H9 (cell line): ENCODE measurements at regions not wholly inside any gene's neighbourhood (a gene's known extent, or its start where the extent isn't known, plus 50 kb on each side); places are given as distances from the start of the nearest gene placed in this dataset.

Experiments
- DNase-seq: peaks from one replicate; pipeline ENCODE4 v3.0.0-alpha.2; 2017
- H2AFZ ChIP-seq: one replicate; pipeline ENCODE4 v1.6.1; 2013; ENCODE audit warnings: mild to moderate bottlenecking, low read length, control low read depth, moderate library complexity
- H2AK5ac ChIP-seq: 2 replicates; pipeline ENCODE4 v1.6.1; 2013; ENCODE audit warnings: low read length, control low read depth, mixed read lengths; ENCODE audit not compliant: insufficient read length
- H2BK120ac ChIP-seq: one replicate; pipeline ENCODE4 v1.6.1; 2013; ENCODE audit warnings: low read depth, mild to moderate bottlenecking, low read length, control low read depth, inconsistent platforms; ENCODE audit not compliant: poor library complexity, severe bottlenecking
- H2BK12ac ChIP-seq: 2 replicates; pipeline ENCODE4 v1.6.1; 2013; ENCODE audit warnings: low read length, control low read depth, mixed read lengths, low read depth; ENCODE audit not compliant: insufficient read length
- H2BK15ac ChIP-seq: 2 replicates; pipeline ENCODE4 v1.6.1; 2013; ENCODE audit warnings: low read depth, low read length, control low read depth
- H2BK20ac ChIP-seq: one replicate; pipeline ENCODE4 v1.6.1; 2013; ENCODE audit warnings: low read depth, mild to moderate bottlenecking, low read length, control low read depth, inconsistent platforms; ENCODE audit not compliant: poor library complexity, severe bottlenecking
- H2BK5ac ChIP-seq: 2 replicates; pipeline ENCODE4 v1.6.1; 2013; ENCODE audit warnings: low read length, control low read depth, mixed read lengths; ENCODE audit not compliant: insufficient read length
- H3K14ac ChIP-seq: 2 replicates; pipeline ENCODE4 v1.6.1; 2013; ENCODE audit warnings: low read length, control low read depth; ENCODE audit not compliant: insufficient read depth
- H3K18ac ChIP-seq: 2 replicates; pipeline ENCODE4 v1.6.1; 2013; ENCODE audit warnings: low read depth, mild to moderate bottlenecking, mixed read lengths, low read length, control low read depth; ENCODE audit not compliant: insufficient read length
- H3K23ac ChIP-seq: 2 replicates; pipeline ENCODE4 v1.6.1; 2013; ENCODE audit warnings: low read length, control low read depth, mixed read lengths, low read depth; ENCODE audit not compliant: insufficient read length
- H3K23me2 ChIP-seq: 2 replicates; pipeline ENCODE4 v1.6.1; 2013; ENCODE audit warnings: low read depth, mild to moderate bottlenecking, mixed read lengths, low read length, control low read depth; ENCODE audit not compliant: insufficient read length, poor library complexity, severe bottlenecking
- H3K27ac ChIP-seq: 2 replicates; pipeline ENCODE4 v1.5.1; 2013; ENCODE audit warnings: low read length, control low read depth, mixed read lengths, low read depth; ENCODE audit not compliant: insufficient read length
- H3K27me3 ChIP-seq: 2 replicates; pipeline ENCODE4 v1.6.1; 2013; ENCODE audit warnings: low read length, control low read depth, inconsistent platforms; ENCODE audit not compliant: insufficient read depth
- H3K4ac ChIP-seq: 2 replicates; pipeline ENCODE4 v1.6.1; 2013; ENCODE audit warnings: low read depth, mild to moderate bottlenecking, control low read depth, inconsistent platforms, low read length, moderate library complexity
- H3K4me1 ChIP-seq: 2 replicates; pipeline ENCODE4 v1.6.1; 2013; ENCODE audit warnings: low read length, control low read depth, inconsistent platforms; ENCODE audit not compliant: insufficient read depth
- H3K4me2 ChIP-seq: 2 replicates; pipeline ENCODE4 v1.6.1; 2013; ENCODE audit warnings: low read length, control low read depth, mixed read lengths; ENCODE audit not compliant: insufficient read length, insufficient read depth
- H3K56ac ChIP-seq: 2 replicates; pipeline ENCODE4 v1.6.1; 2013; ENCODE audit warnings: low read depth, mild to moderate bottlenecking, mixed read lengths, low read length, control low read depth; ENCODE audit not compliant: insufficient read length
- H3K79me1 ChIP-seq: 2 replicates; pipeline ENCODE4 v1.6.1; 2013; ENCODE audit warnings: low read depth, mild to moderate bottlenecking, moderate library complexity, low read length, control low read depth, inconsistent platforms; ENCODE audit not compliant: insufficient read depth, poor library complexity, severe bottlenecking
- H3K79me2 ChIP-seq: 2 replicates; pipeline ENCODE4 v1.6.1; 2013; ENCODE audit warnings: low read length, control low read depth, inconsistent platforms; ENCODE audit not compliant: insufficient read depth
- H3K9ac ChIP-seq: 2 replicates; pipeline ENCODE4 v1.6.1; 2013; ENCODE audit warnings: low read length, control low read depth, mixed read lengths; ENCODE audit not compliant: insufficient read length; ENCODE audit errors: extremely low read depth
- H3K9me3 ChIP-seq: one replicate; pipeline ENCODE4 v1.6.1; 2013; ENCODE audit warnings: low read depth, low read length, inconsistent platforms; ENCODE audit not compliant: control insufficient read depth
- H3T11ph ChIP-seq: one replicate; pipeline ENCODE4 v1.6.1; 2013; ENCODE audit warnings: mild to moderate bottlenecking, low read length, control low read depth, inconsistent platforms
- H4K20me1 ChIP-seq: one replicate; pipeline ENCODE4 v1.6.1; 2013; ENCODE audit not compliant: control insufficient read depth, insufficient read length, insufficient read depth
- H4K5ac ChIP-seq: 2 replicates; pipeline ENCODE4 v1.6.1; 2013; ENCODE audit warnings: low read depth, mild to moderate bottlenecking, mixed read lengths, low read length, control low read depth; ENCODE audit not compliant: insufficient read length
- H4K8ac ChIP-seq: replicated peaks from 2 replicates; pipeline ENCODE4 v1.6.1; 2013; ENCODE audit warnings: low read length, control low read depth, mixed read lengths, low read depth; ENCODE audit not compliant: insufficient read length
- H4K91ac ChIP-seq: 2 replicates; pipeline ENCODE4 v1.6.1; 2013; ENCODE audit warnings: low read depth, mild to moderate bottlenecking, moderate library complexity, mixed read lengths, low read length, control low read depth; ENCODE audit not compliant: insufficient read length
- H3K27ac Mint-ChIP-seq, 3 experiments: 2 replicates in 2 of 3; 3 replicates in 1 of 3; pipeline ENCODE4 v1.8.0; 2020 to 2021; ENCODE audit warnings: mixed read lengths in 3 of 3, mild to moderate bottlenecking in 1 of 3, moderate library complexity in 1 of 3
- H3K27me3 Mint-ChIP-seq: 2 replicates; pipeline ENCODE4 v1.8.0; 2021; ENCODE audit warnings: low read depth, mild to moderate bottlenecking, moderate library complexity, mixed read lengths
- H3K36me3 Mint-ChIP-seq, 3 experiments: 2 replicates in 2 of 3; 3 replicates in 1 of 3; pipeline ENCODE4 v1.8.0; 2020 to 2021; ENCODE audit warnings: low read depth in 3 of 3, mixed read lengths in 3 of 3; ENCODE audit not compliant: insufficient read depth in 1 of 3
- H3K4me1 Mint-ChIP-seq, 2 experiments: 2 replicates each; pipeline ENCODE4 v1.8.0; 2020; ENCODE audit warnings: mixed read lengths in 2 of 2
- H3K4me3 Mint-ChIP-seq, 2 experiments: 2 replicates in 1 of 2; 3 replicates in 1 of 2; pipeline ENCODE4 v1.8.0; 2020 to 2021; ENCODE audit warnings: mild to moderate bottlenecking in 2 of 2, mixed read lengths in 2 of 2, moderate library complexity in 1 of 2
- H3K9me3 Mint-ChIP-seq, 2 experiments: 2 replicates in 1 of 2; 3 replicates in 1 of 2; pipeline ENCODE4 v1.8.0; 2020; ENCODE audit warnings: mild to moderate bottlenecking in 2 of 2, mixed read lengths in 2 of 2, moderate library complexity in 1 of 2
- CTCF ChIP-seq: fragments of 200-600 bp; sonication (generic); conservative IDR thresholded peaks from 3 replicates; pipeline ENCODE4 v1.8.0; 2021; ENCODE audit warnings: antibody characterized with exemption, mild to moderate bottlenecking
- WGBS: extraction: QIAGEN DNeasy Blood & Tissue Kit; methylation state at CpG from one replicate; pipeline ENCODE4 v1.1.7; 2013; ENCODE audit warnings: missing lambda C conversion rate, low lambda C conversion rate, mixed read lengths; ENCODE audit not compliant: insufficient read length; ENCODE audit errors: extremely low coverage; 5-methylcytosine and 5-hydroxymethylcytosine counted together

GRCh38 chr9:89873801-89874200 lies 269.0 kb downstream of the GADD45G start:
- Histone ChIP-seq H3K14ac (no peak overlapping the region), H3T11ph (no peak overlapping the region), H3K79me2 (no peaks in the 10 kb centered on the region), H3K9ac (no peak overlapping the region), H3K18ac (no peak overlapping the region), H4K5ac (no peak overlapping the region), H2AFZ (no peak overlapping the region), H3K56ac (no peak overlapping the region), H4K20me1 (no peaks in the 10 kb centered on the region), H2BK20ac (no peak overlapping the region), H3K9me3 (no peaks in the 10 kb centered on the region), H2BK120ac (no peak overlapping the region), H3K4ac (no peak overlapping the region), H3K4me1 (no peaks in the 10 kb centered on the region), H4K91ac (no peak overlapping the region), H3K23me2 (no peaks in the 10 kb centered on the region), H3K79me1 (no peaks in the 10 kb centered on the region), H2BK5ac (no peak overlapping the region), H2AK5ac (no peak overlapping the region), H4K8ac (no peak overlapping the region), H3K23ac (no peak overlapping the region), H3K27ac (no peak overlapping the region), H3K4me2 (no peak overlapping the region), H2BK12ac (no peak overlapping the region), H3K27me3 (no peaks in the 10 kb centered on the region), H2BK15ac (no peak overlapping the region)
- no CpG with 5 or more reads among the region's 8 CpGs for WGBS
- H3K27ac Mint-ChIP-seq: no peak overlapping the region
- peaks cover 0 to 3% of the 10 kb centered on the region in 2 experiments; a peak in 2 of 4 replicates for H3K4me1 Mint-ChIP-seq
- no peak for TF ChIP-seq CTCF
- H3K27me3 Mint-ChIP-seq: peaks cover 4% of the 10 kb centered on the region
- no peaks in the 10 kb centered on the region for H3K9me3 Mint-ChIP-seq
- H3K36me3 Mint-ChIP-seq: no peaks in the 10 kb centered on the region
- peak; percentile 10 for DNase-seq
- no peak overlapping the region for H3K4me3 Mint-ChIP-seq
